KG1 (cell line): ENCODE measurements at regions not wholly inside any gene's neighbourhood (a gene's known extent, or its start where the extent isn't known, plus 50 kb on each side); places are given as distances from the start of the nearest gene placed in this dataset.

Experiments used
- DNase-seq: peaks from one replicate; lab custom pipeline; 2025; lab: John Stamatoyannopoulos, UW

- DNase-seq, result no peak
Measured at GRCh38 chr4:24105327-24106038, 215.6 kb upstream of the PPARGC1A start.

- DNase-seq, result no peak
Measured at GRCh38 chr4:24104158-24104565, 214.3 kb upstream of the PPARGC1A start.

DNA sequence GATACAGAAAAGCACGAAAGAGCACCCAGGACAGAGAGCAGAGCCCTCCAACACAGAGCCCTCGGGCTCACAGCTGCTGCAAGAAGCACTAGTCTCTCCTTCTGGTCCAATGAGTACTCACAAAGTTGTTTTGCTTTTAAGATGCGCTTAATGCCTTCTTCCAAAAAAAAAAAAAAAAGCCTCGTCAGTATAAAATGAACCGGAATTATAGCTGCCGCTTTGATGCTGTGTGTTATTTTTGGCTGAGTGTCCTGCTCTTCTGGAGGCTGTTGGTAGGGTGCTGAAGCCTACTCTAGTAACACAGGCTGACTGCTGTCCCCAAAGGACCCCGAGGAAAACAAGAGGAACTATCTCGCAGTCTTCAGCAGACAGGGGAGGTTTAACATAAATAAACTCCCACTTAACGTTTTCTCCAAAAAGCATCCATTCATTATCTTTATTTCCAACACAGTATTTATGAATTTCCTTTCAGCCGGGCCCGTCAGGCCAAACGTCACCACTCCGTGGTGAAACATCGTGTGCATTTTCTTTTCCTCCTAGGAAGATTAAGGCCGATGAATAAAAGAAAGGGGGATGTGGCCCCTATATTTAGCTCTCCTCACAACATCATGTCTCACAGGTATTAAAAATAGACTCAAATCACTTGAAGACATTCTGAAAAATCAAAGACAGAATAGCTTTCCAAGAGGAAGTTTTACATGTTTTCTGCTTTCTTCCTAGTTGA, 213.7 kb upstream of the PPARGC1A start:
- DNase-seq, result no peak

DNA sequence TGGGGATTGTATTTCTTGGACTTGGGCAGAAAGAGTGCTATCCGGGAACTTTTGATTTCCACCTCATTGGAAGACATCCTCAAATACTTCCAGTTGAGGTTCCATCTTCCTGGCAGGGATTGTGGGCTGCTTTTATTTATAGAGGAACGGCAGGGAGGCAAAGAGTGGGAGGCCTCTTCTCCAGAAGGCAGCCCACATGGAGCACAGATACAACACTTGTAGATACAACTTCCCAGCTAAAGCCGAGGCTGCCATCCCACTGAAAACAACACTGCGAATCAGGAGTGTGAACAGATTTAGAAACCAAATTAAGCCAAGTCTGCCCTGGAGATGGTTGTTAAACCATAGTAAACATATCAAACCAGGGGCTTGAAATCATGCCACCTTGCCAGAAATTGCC, 212.8 kb upstream of the PPARGC1A start:
- no peak for DNase-seq

- DNase-seq, result no peak
Measured at GRCh38 chr4:24096603-24097002, 206.8 kb upstream of the PPARGC1A start.

- no peak for DNase-seq
Measured at GRCh38 chr4:24094726-24095125, 204.9 kb upstream of the PPARGC1A start.

DNA sequence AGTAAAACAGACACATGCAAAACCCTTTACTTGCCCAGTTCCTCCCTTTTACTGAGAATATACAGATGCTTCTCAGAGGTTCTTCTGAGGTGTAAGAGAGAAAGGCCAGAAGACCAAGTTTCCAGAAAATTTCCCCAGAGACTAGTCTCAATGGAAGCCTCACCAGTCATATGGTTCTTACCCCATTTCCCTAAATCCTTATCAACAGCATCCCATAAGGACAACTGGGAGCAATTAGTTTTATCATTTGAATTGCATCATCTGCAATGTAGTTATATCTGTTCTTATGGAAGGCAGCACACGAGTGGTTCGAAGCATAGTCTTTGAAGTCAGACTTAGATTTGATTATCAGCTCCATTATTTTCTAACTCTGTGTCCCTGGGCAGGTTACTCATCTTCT, 203.6 kb upstream of the PPARGC1A start:
- DNase-seq, result no peak

GRCh38 chr4:24091639-24092233, 201.9 kb upstream of the PPARGC1A start:
- DNase-seq, result no peak

DNA sequence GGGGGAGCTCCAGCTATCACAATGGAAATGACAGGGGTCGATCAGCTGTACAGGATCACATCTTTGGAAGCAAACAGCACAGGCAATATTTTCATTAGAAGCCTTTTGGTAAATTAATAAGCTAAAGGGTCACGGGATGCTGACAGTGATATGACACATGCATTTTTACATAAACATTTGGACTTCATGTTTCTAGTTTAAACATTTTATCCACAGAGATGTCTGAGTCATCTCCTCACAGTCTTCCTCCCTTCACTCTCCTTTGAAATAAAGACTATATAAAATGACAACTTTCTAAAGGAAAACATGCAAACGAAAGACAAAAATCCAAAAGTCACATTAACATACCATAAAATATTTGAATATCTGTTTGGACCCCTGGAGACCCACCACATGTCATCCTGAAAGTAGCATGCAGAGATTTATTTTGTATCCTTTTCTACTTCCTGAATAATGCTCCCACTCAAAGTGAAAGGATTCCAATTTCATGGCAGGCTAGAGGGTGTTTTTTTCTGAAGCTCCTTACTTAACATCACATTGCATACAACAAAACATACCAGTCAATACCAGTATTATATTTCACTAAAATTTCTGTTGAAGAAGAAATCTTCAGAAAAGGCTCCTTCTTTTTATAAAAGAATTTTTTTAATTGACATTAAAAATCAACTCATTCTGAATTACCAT, 200.1 kb upstream of the PPARGC1A start:
- no peak for DNase-seq

DNA sequence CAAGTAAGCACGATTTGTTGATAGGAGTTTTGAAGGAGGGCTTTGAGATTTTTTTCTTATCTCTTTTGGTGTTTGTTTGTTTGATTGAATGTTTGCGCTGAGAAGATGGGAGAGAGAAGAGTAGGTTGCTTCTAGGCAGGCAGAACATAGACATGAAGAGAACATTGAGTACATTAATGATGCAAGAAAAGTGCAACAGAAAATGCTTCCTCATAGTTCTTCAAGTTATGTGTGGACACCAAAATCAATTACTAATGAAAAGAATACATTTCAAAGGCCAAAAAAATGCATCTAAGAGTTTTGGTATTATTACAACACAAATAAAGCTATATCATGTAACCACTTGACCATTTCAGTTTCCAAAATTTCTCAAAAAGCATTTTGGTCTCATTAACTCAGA, 191.0 kb upstream of the PPARGC1A start:
- no peak for DNase-seq

DNA sequence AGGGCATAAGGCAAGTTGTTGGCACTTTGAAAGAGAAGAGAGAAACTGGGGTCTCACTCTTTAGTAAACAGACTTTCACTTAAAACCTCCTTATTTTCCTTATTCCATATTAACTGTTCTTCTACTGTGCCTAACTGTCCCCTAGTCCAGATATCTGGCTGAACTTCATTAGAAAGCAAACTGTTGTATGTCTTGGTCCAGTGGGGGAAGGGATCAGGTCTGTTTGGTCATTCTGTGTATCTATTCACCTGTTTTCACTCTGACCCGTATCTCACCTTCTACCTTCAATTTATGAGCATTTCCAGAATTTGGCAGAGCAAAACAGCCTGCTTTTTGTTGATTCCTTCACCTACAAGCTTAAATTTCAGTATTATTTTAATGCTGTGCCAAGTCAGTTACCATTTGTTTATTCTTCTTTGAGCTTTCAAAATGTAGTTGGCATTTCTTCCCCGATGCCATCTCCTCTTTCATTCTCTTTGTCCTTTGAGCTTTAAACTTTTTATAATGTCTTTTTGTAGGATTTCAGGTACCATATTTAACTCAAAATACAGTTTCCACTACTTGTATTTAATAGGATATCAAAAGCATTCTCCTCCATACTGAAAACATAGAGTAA, 188.6 kb upstream of the PPARGC1A start:
- DNase-seq, result no peak

DNA sequence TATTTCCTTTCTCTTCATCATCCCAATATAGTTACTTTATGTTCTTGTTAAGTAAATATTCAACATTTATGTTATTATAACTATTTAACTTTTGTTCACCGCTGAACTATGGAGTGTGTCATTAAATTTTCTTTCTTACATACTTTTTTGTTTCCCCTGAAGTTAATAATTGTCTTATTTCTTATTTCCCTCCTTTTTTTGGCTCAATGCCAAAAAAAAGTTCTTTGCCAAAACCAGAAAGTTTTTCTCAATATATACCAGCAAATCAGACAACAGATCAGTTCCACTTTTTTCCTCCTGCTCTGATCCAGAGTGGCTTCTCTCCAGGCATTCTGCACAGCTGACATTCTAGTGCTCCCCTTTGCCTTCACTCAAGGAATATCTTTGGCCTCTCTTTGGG, 187.0 kb upstream of the PPARGC1A start:
- no peak for DNase-seq

- DNase-seq, result no peak
Measured at GRCh38 chr4:24073948-24074347, 184.1 kb upstream of the PPARGC1A start.

- no peak for DNase-seq
Measured at GRCh38 chr4:24071612-24072372, 181.9 kb upstream of the PPARGC1A start.

DNA sequence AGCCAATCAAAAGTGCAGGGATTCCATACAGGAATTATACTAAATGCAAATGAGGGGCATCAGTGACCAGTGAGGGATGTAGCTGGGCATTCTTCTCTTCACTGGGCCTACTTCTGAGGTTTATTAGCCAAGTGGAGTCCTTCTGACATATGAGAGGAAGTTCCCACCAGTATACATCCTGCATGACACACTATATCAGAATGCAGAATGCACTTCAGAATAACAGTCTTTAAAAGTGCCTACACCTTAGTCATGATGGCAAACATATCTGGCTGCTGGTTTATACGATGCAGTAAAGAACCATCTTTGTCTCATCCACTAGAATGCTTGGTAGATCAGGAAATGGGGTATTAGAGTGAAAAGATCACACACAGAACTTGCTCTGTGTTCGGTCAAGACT, 180.3 kb upstream of the PPARGC1A start:
- DNase-seq, result no peak

DNA sequence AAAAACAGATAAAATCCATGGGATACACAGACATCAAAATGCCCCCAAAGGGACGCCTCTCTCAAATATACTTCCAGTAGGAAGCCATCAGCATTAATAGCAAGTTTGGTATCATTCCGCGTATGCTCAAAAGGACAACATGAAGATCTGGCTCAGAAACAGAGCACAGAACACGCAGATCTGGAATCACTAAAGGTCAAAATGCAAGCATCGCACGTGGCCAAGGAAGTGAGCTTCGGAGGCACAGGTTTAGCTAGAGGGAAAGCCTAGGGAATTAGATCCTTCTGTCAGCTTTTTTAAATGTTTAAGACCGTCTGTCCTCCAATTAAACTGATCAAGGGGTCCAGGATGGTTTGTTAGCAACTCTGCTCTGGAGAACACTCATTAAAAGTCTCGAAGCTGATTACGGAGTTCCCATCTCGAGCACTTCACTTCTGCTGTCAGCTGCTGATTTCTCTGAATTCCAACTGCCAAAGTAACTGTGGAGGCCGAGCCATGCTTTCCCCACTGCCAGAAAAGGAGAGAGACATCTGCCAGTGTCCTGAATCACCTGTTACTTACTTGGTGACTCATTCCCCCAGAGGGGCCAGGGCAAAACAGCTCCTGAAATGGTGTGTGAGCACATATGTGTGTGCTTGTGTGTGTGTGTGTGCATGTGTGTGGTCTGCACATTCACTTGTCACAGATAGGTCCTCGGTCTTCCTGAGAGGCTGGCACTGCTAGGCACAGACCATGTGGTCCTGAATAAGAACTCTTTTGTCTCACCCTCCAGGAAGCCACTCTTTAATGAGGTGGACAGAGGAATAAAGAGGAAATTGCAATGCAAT, 177.7 kb upstream of the PPARGC1A start:
- DNase-seq, result no peak

DNA sequence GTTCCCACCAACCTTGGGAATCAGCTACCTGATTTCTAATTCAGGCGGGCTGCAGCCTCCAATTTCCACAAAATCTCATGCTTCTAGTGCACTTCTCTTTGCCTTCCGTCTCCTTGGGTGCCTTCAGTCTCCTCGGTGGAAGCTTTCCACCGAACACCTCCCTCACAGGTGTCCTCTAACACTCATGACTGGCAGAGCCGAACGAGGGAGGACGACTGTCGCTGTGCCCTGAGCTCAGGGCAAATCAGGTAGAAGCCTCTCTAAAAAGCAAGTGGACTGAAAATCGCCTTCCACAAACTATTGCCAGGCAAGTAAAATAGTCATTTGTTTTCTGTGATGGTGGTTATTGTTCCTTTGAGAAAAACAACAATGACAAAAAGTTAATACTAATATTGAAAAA, 176.1 kb upstream of the PPARGC1A start:
- DNase-seq, result no peak

GRCh38 chr4:24063731-24064130, 173.9 kb upstream of the PPARGC1A start:
- no peak for DNase-seq

DNA sequence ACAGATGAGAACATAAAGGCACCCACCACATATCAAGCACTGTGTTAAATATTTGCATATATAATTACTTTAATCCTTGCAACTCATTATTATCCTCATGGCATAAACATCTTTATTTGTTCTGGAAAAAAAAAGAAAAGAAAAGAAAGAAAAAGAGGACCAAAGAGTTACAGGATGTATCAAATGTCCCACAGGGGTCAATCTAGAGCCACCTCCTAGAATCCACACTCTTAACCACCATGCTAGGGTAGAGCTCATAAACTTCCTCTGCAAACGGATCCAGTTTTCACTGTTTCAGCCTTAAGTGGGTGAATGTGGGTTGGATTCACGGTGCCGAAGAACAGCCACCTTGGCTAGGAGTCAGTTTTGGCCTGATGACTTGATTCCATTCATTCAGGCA, 171.1 kb upstream of the PPARGC1A start:
- no peak for DNase-seq

DNA sequence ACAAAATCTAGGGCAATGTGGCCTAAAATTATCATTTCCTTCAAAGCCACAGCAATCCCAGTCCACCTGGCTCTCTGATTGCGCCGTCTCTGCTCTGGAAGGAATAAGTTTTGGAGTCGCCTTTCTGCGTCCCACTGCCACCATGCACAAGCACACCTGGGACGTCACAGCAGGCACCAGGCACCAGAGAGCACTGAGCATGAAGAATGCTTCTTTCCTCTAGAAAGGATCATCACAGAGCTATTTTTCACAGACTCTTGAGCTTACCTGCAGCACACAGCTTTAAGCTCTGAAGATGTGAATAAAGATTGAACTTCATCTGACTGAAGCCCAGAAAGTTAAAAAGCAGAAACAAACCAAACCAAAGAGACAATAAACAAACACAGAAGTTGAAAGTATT, 170.0 kb upstream of the PPARGC1A start:
- no peak for DNase-seq
